GM10248 (cell line): ENCODE measurements at regions not wholly inside any gene's neighbourhood (a gene's known extent, or its start where the extent isn't known, plus 50 kb on each side); places are given as distances from the start of the nearest gene placed in this dataset.

Experiments used
- CTCF ChIA-PET: fragments of 300-600 bp; sonication (Branson Sonifier 250); formaldehyde crosslinking; extraction: SDS; loops from one replicate; lab custom pipeline; 2021; ENCODE audit warnings: antibody characterized with exemption; lab: Yijun Ruan, JAX
- POLR2A ChIA-PET: fragments of 350-650 bp; sonication (Branson Sonifier 250); formaldehyde crosslinking; extraction: SDS; loops from one replicate; lab custom pipeline; 2020; ENCODE audit warnings: antibody characterized with exemption; lab: Yijun Ruan, JAX
- DNase-seq: peaks from one replicate; pipeline ENCODE4 v3.0.0; 2012; ENCODE audit errors: extremely low spot score
- TF ChIP-seq, protein P1 (sequence below): IDR thresholded peaks from 2 replicates; pipeline ENCODE4 v1.5.1; 2012; ENCODE audit warnings: mild to moderate bottlenecking, low read depth; ENCODE audit errors: extremely low read depth, missing control alignments, control extremely low read depth

DNA sequence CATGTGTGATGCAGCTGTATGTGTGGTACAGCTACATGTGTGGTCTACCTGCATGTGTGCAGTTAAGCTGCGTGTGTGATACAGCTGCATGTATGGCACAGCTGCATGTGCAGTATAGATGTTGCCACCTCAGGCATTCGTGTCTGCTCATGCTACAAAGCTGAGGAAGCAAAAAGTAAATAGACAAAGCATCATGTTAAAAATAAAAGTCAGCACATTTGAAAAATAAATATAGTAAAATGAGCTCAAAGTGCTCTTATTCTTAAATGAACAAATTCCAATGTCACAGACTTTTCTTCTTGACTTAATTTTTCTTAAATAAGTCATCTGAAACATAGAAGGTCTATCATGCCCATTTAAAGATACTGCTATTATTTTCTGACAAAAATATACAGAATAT is 519.3 kb upstream of the SOX11 start:
- POLR2A ChIA-PET: no interaction called here
- no peak for DNase-seq
- CTCF ChIA-PET: no interaction called here
- TF ChIP-seq, protein P1, sequence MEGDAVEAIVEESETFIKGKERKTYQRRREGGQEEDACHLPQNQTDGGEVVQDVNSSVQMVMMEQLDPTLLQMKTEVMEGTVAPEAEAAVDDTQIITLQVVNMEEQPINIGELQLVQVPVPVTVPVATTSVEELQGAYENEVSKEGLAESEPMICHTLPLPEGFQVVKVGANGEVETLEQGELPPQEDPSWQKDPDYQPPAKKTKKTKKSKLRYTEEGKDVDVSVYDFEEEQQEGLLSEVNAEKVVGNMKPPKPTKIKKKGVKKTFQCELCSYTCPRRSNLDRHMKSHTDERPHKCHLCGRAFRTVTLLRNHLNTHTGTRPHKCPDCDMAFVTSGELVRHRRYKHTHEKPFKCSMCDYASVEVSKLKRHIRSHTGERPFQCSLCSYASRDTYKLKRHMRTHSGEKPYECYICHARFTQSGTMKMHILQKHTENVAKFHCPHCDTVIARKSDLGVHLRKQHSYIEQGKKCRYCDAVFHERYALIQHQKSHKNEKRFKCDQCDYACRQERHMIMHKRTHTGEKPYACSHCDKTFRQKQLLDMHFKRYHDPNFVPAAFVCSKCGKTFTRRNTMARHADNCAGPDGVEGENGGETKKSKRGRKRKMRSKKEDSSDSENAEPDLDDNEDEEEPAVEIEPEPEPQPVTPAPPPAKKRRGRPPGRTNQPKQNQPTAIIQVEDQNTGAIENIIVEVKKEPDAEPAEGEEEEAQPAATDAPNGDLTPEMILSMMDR: no peak

DNA sequence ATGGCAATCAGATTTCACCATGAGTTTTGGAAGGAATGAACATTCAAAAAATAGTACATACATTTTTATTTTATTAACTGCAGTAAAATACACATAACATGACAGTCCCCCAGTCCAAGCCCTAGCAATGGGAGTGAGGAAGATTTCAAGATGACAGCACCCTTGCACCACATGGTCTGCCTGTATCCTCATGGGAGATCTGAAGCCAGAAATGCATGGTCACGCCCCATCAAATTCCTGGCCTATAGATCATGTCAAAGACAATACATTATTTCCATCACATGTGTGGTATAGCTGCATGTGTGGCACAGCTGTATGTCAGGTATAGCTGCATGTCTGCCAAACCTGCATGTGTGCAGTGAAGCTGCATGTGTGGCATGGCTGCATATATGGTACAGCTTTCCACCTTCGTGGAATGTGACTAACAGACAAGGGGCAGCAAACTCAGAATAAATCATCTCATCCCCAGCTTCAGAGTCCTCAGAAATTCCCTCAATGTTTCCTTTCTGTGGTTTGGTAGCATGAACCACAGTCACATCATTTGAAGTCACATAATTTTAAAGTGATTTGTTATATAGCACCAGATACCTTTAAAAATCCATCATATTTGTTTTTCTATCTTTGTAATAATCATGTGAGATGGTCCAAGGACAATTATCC is 518.2 kb upstream of the SOX11 start:
- ChIA-PET CTCF (no interaction called here), POLR2A (no interaction called here)
- TF ChIP-seq, protein P1: no peak
- DNase-seq: no peak

DNA sequence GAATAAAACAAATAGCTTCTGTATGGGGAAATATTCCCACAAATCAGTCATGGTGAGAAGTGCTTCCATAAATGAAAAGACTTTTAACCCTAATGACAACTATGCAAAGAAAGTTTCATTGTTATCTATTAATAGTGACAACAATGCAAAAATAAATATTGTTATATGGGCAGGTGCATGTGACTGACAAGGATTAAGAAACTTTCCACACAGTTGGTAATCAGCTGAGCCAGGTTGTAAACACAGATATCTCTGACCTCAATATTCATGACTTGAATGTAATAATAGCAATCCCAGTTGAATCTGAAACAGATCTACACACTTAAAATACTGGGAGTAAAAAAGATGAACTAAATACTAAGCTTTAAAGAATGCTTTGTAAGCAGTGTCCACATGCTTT is 517.0 kb upstream of the SOX11 start:
- no peak for DNase-seq
- CTCF ChIA-PET: interaction anchor here (0.9 kb wide), 1 partner anchor 11 kb away, joined by 4 read pairs; no protein-coding TSS in a partner anchor
- TF ChIP-seq, protein P1: no peak
- POLR2A ChIA-PET: no interaction called here

DNA sequence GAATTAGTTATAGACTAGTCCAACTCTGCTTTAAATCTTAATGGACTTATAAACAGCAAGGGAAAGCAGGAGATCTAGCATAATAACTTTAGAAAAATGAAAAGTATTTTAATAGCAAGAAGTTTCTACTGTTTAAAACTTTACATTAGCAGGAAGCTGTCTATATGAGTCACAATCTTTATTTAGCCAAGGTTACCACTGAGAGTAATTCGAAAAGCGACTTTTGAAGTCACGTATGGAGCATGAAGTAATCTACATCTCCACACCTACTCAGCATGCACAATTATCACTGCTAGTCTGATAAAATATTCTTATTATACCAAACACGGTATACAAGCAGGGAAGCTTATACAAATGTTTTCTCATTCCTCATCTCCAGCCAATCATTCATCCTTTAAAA is 515.4 kb upstream of the SOX11 start:
- POLR2A ChIA-PET: no interaction called here
- DNase-seq: no peak
- TF ChIP-seq, protein P1: no peak
- CTCF ChIA-PET: no interaction called here

DNA sequence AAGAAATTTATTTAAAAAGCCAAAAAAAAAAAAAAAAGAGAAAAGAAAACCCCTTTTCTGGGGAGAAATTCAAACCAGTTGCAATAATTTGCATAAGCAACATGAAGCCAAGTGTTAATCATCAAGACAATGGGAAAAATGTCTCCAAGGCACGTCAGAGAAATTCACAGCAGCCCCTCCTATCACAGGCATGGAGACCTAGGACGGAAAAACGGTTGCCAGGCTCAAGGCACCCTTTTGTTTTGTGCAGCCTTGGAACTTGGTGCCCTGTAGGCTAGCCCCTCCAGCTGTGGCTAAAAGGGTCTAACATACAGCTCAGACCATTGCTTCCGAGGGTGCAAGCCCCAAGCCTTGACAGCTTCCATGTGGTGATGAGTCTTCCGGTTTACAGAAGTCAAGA is 509.2 kb upstream of the SOX11 start:
- no peak for DNase-seq
- CTCF ChIA-PET: no interaction called here
- TF ChIP-seq, protein P1: no peak
- POLR2A ChIA-PET: no interaction called here

DNA sequence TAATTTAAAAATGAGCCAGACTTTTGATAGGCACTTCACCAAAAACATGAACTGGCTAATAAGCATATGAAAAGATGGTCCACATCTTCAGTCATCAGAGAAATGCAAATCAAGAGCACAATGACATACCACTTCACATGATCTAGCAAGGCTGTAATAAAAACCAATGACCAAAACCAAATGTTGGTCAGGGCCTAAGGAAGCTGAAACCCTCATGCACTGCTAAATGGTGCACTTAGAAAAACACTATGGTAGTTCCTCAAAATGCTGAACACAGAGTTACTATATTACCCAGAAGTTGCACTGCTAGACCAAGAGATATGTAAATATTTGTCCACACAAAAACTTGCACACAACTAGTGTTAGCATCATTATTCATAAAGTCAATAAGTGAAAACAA is 504.9 kb upstream of the SOX11 start:
- TF ChIP-seq, protein P1: no peak
- POLR2A ChIA-PET: no interaction called here
- CTCF ChIA-PET: no interaction called here

More for the DNA sequence above, 504.9 kb upstream of the SOX11 start:
- DNase-seq: no peak
